GM23248 (cell line): ENCODE measurements at regions not wholly inside any gene's neighbourhood (a gene's known extent, or its start where the extent isn't known, plus 50 kb on each side); places are given as distances from the start of the nearest gene placed in this dataset.

Source experiments
- EZH2 ChIP-seq: fragments of 200-600 bp; sonication (generic); IDR thresholded peaks from 2 replicates; pipeline ENCODE4 v1.6.1; 2018; ENCODE audit warnings: antibody characterized with exemption, mild to moderate bottlenecking; ENCODE audit not compliant: insufficient read depth, poor library complexity, severe bottlenecking
- EZH2phosphoT487 ChIP-seq: fragments of 200-600 bp; sonication (generic); IDR thresholded peaks from 2 replicates; pipeline ENCODE4 v1.6.1; 2018; ENCODE audit warnings: antibody characterized with exemption, moderate library complexity, mild to moderate bottlenecking, low read depth; ENCODE audit not compliant: insufficient read depth

- TF ChIP-seq EZH2, result no peak
- no peak for TF ChIP-seq EZH2phosphoT487
Measured at GRCh38 chr10:36880898-36881297, 244.5 kb upstream of the ANKRD30A start.
